Neuronal stem cell (in vitro differentiated cells): ENCODE measurements at regions not wholly inside any gene's neighbourhood (a gene's known extent, or its start where the extent isn't known, plus 50 kb on each side); places are given as distances from the start of the nearest gene placed in this dataset.

ENCODE experiments used
- DNase-seq: peaks from one replicate; pipeline ENCODE4 v3.0.0-alpha.2; 2013; ENCODE audit warnings: low spot score
- H2AFZ ChIP-seq: one replicate; pipeline ENCODE4 v1.6.1; 2013; ENCODE audit warnings: mild to moderate bottlenecking, low read length, inconsistent platforms
- H2AK5ac ChIP-seq: 2 replicates; pipeline ENCODE4 v1.6.1; 2013; ENCODE audit warnings: low read depth, mild to moderate bottlenecking, inconsistent platforms, low read length, moderate library complexity, mixed read lengths
- H2BK120ac ChIP-seq: 2 replicates; pipeline ENCODE4 v1.6.1; 2013; ENCODE audit warnings: low read depth, mild to moderate bottlenecking, inconsistent platforms, low read length, moderate library complexity, mixed read lengths
- H2BK12ac ChIP-seq: one replicate; pipeline ENCODE4 v1.6.1; 2013; ENCODE audit warnings: low read length, inconsistent platforms
- H2BK15ac ChIP-seq: 2 replicates; pipeline ENCODE4 v1.6.1; 2013; ENCODE audit warnings: mild to moderate bottlenecking, low read length, inconsistent platforms, mixed read lengths
- H2BK5ac ChIP-seq: one replicate; pipeline ENCODE4 v1.6.1; 2013; ENCODE audit warnings: inconsistent platforms, mild to moderate bottlenecking, low read length, moderate library complexity
- H3K14ac ChIP-seq: one replicate; pipeline ENCODE4 v1.6.1; 2013; ENCODE audit warnings: low read length, inconsistent platforms
- H3K18ac ChIP-seq: 2 replicates; pipeline ENCODE4 v1.6.1; 2013; ENCODE audit warnings: low read length, inconsistent platforms
- H3K23ac ChIP-seq: 2 replicates; pipeline ENCODE4 v1.6.1; 2013; ENCODE audit warnings: low read depth, mild to moderate bottlenecking, mixed read lengths, low read length, inconsistent platforms; ENCODE audit not compliant: poor library complexity
- H3K27ac ChIP-seq: replicated peaks from 3 replicates; pipeline ENCODE4 v1.5.1; 2013; ENCODE audit warnings: low read length, inconsistent platforms
- H3K27me3 ChIP-seq, 3 experiments: 2 replicates each; pipeline ENCODE4 v1.6.1; 2013; ENCODE audit warnings: low read length in 3 of 3, mild to moderate bottlenecking in 2 of 3, inconsistent platforms in 1 of 3, low read depth in 1 of 3, mixed read lengths in 1 of 3, moderate library complexity in 1 of 3; ENCODE audit not compliant: control insufficient read depth in 3 of 3, insufficient read depth in 3 of 3
- H3K36me3 ChIP-seq, 2 donors: replicated peaks in 1 of 2; 2 replicates each; pipeline ENCODE4 v1.6.1; 2013; ENCODE audit warnings: low read length in 2 of 2; ENCODE audit not compliant: control insufficient read depth in 2 of 2, insufficient read depth in 2 of 2
- H3K4ac ChIP-seq: 2 replicates; pipeline ENCODE4 v1.6.1; 2013; ENCODE audit warnings: inconsistent platforms, mild to moderate bottlenecking, low read length, moderate library complexity
- H3K4me1 ChIP-seq, 2 donors: 1 replicate in 1 of 2; 2 replicates in 1 of 2; pipeline ENCODE4 v1.6.1; 2013; ENCODE audit warnings: low read length in 2 of 2, low read depth in 1 of 2; ENCODE audit not compliant: control insufficient read depth in 2 of 2, insufficient read depth in 1 of 2
- H3K4me2 ChIP-seq: one replicate; pipeline ENCODE4 v1.6.1; 2013; ENCODE audit warnings: mild to moderate bottlenecking, low read length, inconsistent platforms; ENCODE audit not compliant: insufficient read depth, poor library complexity, severe bottlenecking
- H3K4me3 ChIP-seq, 2 donors: 2 replicates each; pipeline ENCODE4 v1.5.1; 2013; ENCODE audit warnings: low read length in 2 of 2, mild to moderate bottlenecking in 2 of 2, inconsistent platforms in 1 of 2, moderate library complexity in 1 of 2
- H3K79me1 ChIP-seq: one replicate; pipeline ENCODE4 v1.6.1; 2013; ENCODE audit warnings: low read depth, mild to moderate bottlenecking, inconsistent platforms, low read length, moderate library complexity
- H3K9ac ChIP-seq: one replicate; pipeline ENCODE4 v1.6.1; 2013; ENCODE audit warnings: mild to moderate bottlenecking, low read depth, low read length, inconsistent platforms; ENCODE audit not compliant: poor library complexity
- H3K9me3 ChIP-seq, 2 donors: replicated peaks in 1 of 2; 2 replicates each; pipeline versions ENCODE3 to v1.6.1; 2013; ENCODE audit warnings: low read length in 2 of 2, mild to moderate bottlenecking in 2 of 2, inconsistent platforms in 1 of 2, low read depth in 1 of 2, mixed read lengths in 1 of 2, moderate library complexity in 1 of 2; ENCODE audit not compliant: control insufficient read depth in 2 of 2, insufficient read depth in 1 of 2
- H4K8ac ChIP-seq: one replicate; pipeline ENCODE4 v1.6.1; 2013; ENCODE audit warnings: low read depth, mild to moderate bottlenecking, inconsistent platforms, low read length, moderate library complexity
- H4K91ac ChIP-seq: one replicate; pipeline ENCODE4 v1.6.1; 2013; ENCODE audit warnings: low read length, low read depth, mild to moderate bottlenecking, inconsistent platforms; ENCODE audit not compliant: poor library complexity
- WGBS, 2 donors: extraction: QIAGEN DNeasy Blood & Tissue Kit; methylation state at CpG; one replicate each; pipeline ENCODE4 v1.1.7; 2013; ENCODE audit warnings: missing lambda C conversion rate in 2 of 2, mixed read lengths in 1 of 2; ENCODE audit not compliant: insufficient read length in 2 of 2, insufficient replicate concordance in 1 of 2; ENCODE audit errors: extremely low coverage in 2 of 2; 5-methylcytosine and 5-hydroxymethylcytosine counted together

DNA sequence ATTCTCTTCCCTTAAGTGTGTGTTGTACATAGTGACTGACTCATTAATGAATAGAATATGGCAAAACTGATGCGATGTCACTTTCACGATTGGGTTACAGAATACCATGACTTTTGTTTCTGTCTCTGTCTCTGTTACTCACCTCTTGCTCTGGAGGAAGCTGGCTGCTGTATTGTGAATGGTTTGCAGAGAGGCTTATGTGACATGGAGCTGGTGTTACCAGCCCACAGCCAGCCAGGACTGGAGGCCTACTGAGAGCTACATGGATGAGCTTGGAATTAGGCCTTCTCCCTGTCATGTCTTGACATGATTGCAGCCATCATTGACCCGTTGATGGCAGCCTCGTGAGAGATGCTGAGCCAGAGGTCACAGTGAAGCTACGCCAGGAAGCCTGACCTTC lies 161.9 kb downstream of the TAF11L14 start:
- Histone ChIP-seq H3K4me3 (no peak overlapping the region), H3K9me3 (no peaks in the 10 kb centered on the region), H3K27me3 (no peaks in the 10 kb centered on the region), H3K36me3 (no peaks in the 10 kb centered on the region), H2BK15ac (no peak overlapping the region), H4K91ac (no peak overlapping the region), H3K18ac (peak overlapping the region; percentile 57), H2AK5ac (no peak overlapping the region), H3K4me1 (peaks cover 0 to 3% of the 10 kb centered on the region in 2 donors), H3K14ac (no peak overlapping the region), H3K79me1 (no peaks in the 10 kb centered on the region), H3K9ac (no peak overlapping the region), H3K23ac (no peak overlapping the region), H2BK12ac (peak overlapping the region; percentile 94), H3K4me2 (no peak overlapping the region), H4K8ac (no peak overlapping the region), H2BK5ac (no peak overlapping the region), H3K27ac (no peak overlapping the region), H3K4ac (no peak overlapping the region), H2AFZ (no peak overlapping the region), H2BK120ac (no peak overlapping the region)
- no peak for DNase-seq
- no CpG with 5 or more reads among the region's 5 CpGs for WGBS, 2 donors

DNA sequence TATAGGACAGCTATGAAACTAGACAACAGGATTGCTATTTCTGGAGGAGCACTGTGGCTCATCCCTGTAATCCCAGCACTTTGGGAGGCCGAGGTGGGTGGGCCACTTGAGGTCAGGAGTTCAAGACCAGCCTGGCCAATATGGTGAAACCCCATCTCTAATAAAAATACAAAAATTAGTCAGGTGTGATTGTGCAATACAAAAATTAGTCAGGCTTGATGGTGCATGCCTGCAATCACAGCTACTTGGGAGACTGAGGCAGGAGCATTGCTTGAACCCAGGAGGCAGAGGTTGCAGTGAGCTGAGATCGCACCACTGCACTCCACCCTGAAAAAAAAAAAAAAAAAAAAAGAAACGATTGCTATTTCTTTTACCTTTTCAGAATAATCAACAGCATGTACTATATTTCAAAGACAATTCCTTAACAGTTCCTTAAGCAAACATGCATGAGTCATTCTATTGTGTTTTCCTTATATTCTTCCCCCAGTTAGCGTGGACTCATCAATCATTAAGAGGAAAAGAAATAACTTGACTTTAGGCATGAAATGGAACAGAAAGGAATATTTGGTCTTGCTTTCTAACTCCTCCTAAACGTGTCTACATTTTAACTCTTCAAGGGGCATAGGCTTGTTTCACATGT lies 162.6 kb downstream of the TAF11L14 start:
- Histone ChIP-seq H3K9ac (no peak overlapping the region), H2AK5ac (no peak overlapping the region), H3K79me1 (no peaks in the 10 kb centered on the region), H3K4me1 (peaks cover 3% of the 10 kb centered on the region in 2 donors), H3K4me3 (no peak overlapping the region), H3K23ac (no peak overlapping the region), H2BK120ac (no peak overlapping the region), H4K91ac (no peak overlapping the region), H3K18ac (no peak overlapping the region), H3K27me3 (no peaks in the 10 kb centered on the region), H3K14ac (no peak overlapping the region), H2AFZ (no peak overlapping the region), H3K4ac (no peak overlapping the region), H3K36me3 (no peaks in the 10 kb centered on the region), H3K9me3 (no peaks in the 10 kb centered on the region), H4K8ac (no peak overlapping the region), H3K4me2 (no peak overlapping the region), H2BK15ac (no peak overlapping the region), H3K27ac (no peak overlapping the region), H2BK12ac (no peak overlapping the region), H2BK5ac (no peak overlapping the region)
- no CpG with 5 or more reads among the region's 5 CpGs for WGBS, 2 donors
- no peak for DNase-seq

- Histone ChIP-seq H3K27ac (no peak overlapping the region), H2BK5ac (no peak overlapping the region), H2AK5ac (no peak overlapping the region), H3K4me3 (no peak overlapping the region), H3K23ac (no peak overlapping the region), H3K9me3 (no peaks in the 10 kb centered on the region), H3K4me1 (peaks cover 5 to 23% of the 10 kb centered on the region in 2 donors), H3K4me2 (no peak overlapping the region), H2BK15ac (no peak overlapping the region), H3K9ac (no peak overlapping the region), H3K4ac (no peak overlapping the region), H4K8ac (no peak overlapping the region), H3K79me1 (no peaks in the 10 kb centered on the region), H3K36me3 (no peaks in the 10 kb centered on the region), H3K18ac (no peak overlapping the region), H3K14ac (no peak overlapping the region), H2BK120ac (no peak overlapping the region), H2BK12ac (no peak overlapping the region), H3K27me3 (no peaks in the 10 kb centered on the region), H2AFZ (no peak overlapping the region), H4K91ac (no peak overlapping the region)
- no peak for DNase-seq
- no CpG with 5 or more reads among the region's 1 CpG for WGBS, 2 donors
Observed at GRCh38 chr5:17799521-17799920, 165.3 kb downstream of the TAF11L14 start.

GRCh38 chr5:17801595-17801994 lies 167.3 kb downstream of the TAF11L14 start:
- Histone ChIP-seq H3K14ac (no peak overlapping the region), H2BK15ac (no peak overlapping the region), H2AK5ac (no peak overlapping the region), H3K4me1 (peaks cover 3 to 26% of the 10 kb centered on the region in 2 donors), H3K36me3 (no peaks in the 10 kb centered on the region), H3K27ac (no peak overlapping the region), H3K4me3 (no peak overlapping the region), H4K91ac (no peak overlapping the region), H3K9me3 (no peaks in the 10 kb centered on the region), H3K4ac (no peak overlapping the region), H2BK120ac (no peak overlapping the region), H3K9ac (no peak overlapping the region), H3K23ac (no peak overlapping the region), H3K79me1 (no peaks in the 10 kb centered on the region), H3K18ac (no peak overlapping the region), H3K4me2 (no peak overlapping the region), H2AFZ (no peak overlapping the region), H4K8ac (no peak overlapping the region), H2BK5ac (no peak overlapping the region), H3K27me3 (no peaks in the 10 kb centered on the region), H2BK12ac (no peak overlapping the region)
- no peak for DNase-seq
- no CpG with 5 or more reads among the region's 2 CpGs for WGBS, 2 donors
